ENCODE measurements at regions not wholly inside any gene's neighbourhood (a gene's known extent, or its start where the extent isn't known, plus 50 kb on each side); places are given as distances from the start of the nearest gene placed in this dataset.

- DNase-seq, result no peak
Measured at GRCh38 chr10:22765660-22766547, 51.5 kb upstream of the PIP4K2A start.

GRCh38 chr10:22764639-22765038 lies 50.3 kb upstream of the PIP4K2A start:
- no peak for DNase-seq
